HG03378 (cell line): ENCODE measurements at regions not wholly inside any gene's neighbourhood (a gene's known extent, or its start where the extent isn't known, plus 50 kb on each side); places are given as distances from the start of the nearest gene placed in this dataset.

Experiments
- ATAC-seq: cut with Tn5 transposase; IDR thresholded peaks from one replicate; pipeline ENCODE4 v1.9.1; 2021; ENCODE audit warnings: mild to moderate bottlenecking, moderate library complexity; ENCODE audit not compliant: unreplicated experiment

DNA sequence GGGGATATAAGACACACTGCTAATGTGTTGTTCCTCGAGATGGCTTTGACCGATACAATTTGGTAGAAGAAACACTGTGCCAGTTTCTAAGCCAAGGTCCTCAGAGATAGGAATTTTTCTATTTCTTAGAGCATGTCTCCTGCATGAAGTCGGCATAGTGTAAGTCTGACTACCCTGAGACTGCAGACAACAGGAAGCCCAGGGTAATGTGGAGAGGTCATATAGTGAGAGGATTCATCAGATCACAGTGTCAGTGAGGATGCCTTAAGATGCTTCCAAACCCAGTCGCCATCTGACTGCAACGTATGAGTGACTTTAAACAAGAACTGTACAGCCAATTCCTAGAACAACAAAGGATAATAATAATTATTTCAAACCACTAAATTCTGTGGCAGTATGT, 818.3 kb upstream of the GYPC start:
- no peak for ATAC-seq

DNA sequence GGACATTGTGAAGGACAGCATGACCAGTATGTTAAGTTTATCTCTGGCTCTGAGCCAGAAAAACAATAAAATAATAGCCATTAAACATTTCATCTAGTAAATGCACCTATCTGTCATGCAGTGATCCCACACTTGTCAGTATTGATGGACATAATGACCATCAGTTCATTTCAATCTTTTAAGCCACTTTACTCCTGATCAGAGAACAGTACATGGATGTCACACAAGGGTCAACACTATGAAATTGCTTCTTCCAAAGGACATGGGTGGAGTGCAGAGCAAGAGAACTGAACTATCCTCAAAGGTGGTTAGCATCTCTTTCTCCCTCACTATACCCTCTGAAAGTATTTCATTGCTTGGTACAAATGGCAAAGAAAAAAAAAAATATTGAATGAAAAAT, 816.0 kb upstream of the GYPC start:
- no peak for ATAC-seq

DNA sequence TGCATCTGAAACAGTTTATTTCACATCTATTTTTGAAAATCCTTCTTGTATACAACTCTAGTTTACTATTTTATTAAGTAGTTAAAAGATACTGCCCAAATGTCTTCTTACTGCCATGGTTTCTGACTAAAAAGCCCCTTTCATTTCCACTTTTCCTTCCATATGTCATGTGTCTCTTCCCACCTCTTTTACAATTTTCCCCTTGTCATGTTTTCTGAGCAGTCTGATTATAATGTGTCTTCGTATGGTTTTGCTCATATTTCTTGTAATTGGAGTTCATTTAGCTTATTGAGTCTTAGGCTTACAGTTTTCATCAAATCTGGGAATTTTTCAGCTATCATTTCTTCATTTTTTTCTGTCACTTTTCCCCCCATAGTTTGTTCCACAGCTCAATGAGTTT, 813.9 kb upstream of the GYPC start:
- no peak for ATAC-seq

DNA sequence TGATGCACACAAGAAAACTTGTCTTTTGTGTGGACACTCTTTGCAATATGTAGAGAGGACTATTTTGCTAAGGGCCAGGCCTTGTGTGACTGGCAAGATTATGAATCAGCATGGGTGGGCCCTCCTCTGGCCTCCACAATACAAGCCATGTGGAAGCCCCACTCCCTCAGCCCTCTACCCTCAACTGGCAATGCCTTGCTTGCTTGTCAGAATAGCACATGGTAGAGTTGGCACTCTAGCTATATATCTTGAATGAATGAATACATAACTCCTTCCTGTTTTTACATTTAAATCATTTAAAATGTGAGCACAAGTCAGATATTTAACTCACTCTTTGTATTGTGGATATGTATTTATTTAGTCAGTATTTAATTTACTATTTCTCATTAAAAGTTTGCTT, 805.4 kb upstream of the GYPC start:
- ATAC-seq, result no peak

DNA sequence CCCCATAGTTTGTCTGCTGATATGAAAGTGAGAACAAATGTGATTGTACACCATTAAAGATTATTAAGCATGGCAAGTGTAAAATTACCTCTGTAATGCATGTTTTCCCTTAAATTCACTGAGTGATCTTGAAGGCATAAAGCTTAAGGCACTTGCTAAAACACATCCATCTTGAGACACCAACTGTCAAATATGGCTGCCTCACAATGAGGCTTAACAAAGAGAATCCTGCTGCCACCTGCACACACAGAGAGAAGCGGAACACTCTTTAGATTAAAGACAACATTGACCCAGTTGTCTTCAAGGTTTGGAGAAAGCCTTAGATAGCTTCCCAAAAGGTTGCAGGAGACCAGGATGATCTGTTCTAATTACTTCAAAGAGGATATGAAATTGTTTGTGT, 803.6 kb upstream of the GYPC start:
- ATAC-seq, result no peak

DNA sequence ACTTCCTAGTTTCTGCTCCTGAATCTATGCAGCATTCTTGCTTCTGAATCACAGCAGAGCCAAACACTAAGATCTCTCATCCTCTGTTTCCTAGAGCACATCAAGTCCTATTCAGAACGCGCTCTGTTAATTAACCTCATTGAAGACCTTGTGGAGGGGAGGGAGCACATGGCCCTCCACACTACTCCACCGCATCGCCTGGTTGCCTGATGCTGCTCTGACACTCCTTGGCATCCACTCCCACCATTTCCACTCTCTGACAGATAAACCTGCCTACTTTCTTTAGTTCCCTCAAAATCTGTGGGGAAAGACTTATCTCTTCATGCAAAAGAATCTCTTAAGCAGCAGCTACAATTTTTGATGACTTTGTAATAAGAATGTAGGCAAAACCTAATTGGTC, 802.3 kb upstream of the GYPC start:
- ATAC-seq, result no peak

DNA sequence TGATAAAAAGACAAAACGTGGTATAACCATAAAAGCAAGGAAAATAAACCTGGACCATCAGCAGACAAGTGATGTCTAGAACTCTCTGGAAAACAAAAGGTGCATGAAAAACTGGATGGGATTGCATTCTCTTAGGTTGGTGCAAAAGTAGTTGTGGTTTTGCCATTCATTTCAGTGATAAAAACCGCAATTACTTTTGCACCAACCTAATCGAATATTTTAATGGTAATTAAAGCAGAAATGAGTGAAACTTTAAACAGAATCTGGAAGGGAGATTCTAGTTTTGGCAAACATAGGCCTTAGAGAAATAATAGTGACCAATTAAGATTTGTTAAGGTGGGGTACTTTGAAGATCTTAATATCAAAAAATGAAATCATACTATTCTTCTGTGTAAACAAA, 800.8 kb upstream of the GYPC start:
- ATAC-seq, result no peak

DNA sequence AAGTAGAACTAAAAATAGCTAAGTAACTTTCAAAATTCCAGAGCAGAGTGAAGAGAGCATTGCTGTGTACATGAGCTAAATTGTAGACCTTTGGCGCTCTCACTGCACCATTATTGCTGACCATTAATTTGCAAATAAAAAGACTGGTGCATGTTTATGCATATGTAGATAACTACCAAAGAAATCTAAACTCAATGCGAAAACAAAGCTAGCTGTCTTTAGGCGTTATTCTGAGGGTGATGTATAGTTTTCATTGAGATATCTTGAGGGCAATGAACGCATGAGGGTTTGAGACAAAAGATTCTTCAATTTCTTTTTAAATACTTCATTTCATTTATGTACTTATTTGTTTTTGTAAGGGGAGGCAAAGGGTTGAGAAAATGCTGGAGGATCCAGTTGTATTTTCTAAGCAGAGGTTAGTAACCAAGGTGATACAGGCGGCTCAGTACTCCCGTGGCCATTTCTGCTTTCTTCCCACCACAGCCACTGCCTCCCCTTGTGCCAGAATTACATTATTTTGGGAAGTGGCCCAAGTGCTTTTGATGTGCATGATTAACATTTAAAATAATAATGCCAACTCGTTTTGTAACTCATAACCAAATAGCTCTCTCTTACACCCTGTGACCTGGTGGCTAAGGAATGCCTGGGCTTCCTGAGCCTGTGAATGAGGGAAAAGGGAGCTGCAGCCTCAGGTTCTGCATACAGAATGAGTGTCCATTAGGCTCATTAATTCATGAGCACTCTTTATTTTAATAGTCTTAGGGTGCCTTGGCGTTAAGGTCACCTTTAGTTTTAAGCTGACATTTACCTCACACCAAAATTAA, 797.8 kb upstream of the GYPC start:
- no peak for ATAC-seq

DNA sequence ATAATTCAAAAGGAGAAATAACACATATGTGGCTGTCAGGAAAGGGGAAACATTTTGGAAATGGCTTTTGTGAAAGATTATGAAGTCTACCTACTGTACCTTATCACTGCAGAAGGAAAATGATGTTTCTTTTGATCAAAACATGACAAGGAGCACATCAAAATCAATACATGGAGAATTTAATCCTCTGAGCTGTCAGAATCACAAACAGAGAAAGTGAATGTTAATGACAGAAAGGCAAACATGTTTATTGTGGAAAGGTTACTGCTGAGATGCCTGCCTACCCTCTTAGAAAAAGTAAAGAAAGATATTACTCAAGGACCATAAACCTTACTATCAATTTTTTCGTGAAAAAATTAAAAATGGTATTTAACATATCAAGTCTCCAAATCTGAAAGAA, 794.5 kb upstream of the GYPC start:
- ATAC-seq, result no peak

DNA sequence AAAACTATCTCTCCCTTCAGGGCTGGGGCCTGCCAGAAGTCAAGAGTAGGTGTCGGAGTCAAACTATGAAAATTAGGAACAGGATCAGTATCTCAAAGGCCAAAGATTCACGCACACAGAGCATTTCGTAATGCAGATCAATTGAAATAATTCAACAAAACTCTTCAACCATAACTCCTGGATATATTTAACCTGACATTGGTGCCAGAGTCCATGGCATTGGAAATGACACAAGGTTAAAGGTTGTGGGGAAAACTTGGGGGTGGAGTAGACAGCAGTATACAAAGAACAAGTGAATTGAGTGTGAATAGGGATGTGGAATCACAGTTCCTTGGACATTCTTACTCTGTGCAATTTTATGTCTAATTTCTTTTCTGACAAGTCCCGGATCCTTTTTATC, 788.0 kb upstream of the GYPC start:
- no peak for ATAC-seq

DNA sequence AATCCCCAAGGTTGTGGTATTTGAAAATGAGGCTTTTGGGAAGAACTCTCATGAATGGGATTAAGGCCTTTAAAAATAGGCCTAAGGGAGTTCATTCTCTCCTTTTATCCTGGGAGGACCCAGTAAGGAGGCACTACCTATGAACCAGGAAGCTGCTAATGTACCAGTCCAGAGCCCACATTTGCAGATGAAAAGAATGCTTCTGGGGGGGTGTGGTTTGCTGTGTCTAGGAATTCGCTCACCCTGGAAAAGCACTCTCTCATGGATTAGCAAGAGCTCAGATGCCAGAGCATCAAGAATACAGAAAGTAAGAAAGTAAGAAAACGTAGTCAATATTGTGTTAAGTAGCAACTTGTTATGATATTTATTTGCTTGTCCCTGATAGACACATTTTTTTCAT, 785.7 kb upstream of the GYPC start:
- no peak for ATAC-seq

DNA sequence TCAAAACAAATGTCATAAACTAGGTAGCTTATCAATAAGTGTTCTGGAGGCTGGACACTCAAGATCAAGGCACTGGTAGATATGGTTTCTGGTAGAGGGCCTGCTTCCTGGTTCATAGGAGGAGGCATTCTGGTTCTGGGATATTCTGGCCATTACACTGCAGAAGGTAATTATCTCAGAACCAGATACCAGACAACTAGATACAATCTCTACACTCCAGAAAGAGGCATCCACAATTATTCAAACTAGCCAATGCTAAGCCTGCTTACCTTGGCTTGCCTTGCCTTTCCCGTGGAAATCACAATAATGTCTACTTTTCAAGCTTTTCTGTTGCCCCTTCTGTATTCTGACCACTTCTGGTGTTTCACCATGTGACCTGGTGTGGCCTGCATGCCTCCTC, 785.2 kb upstream of the GYPC start:
- no peak for ATAC-seq

DNA sequence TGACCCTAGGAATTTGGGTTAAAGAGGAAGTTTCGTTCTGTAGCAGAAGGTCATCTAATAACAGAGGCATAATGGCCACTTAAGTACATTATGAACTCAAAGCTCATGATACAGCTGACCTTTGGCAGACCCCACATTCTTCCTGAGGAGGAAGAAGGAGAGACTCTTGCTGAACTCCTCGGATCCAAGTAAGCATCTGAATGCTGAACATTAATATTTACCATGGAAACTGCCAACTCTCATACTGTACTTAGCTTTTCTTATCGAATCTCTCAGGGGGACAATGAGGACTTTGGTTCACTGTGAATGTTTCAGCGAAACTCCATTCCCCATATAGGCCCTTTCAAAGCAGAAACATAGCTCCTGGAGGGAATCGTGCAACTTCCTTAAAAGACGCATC, 781.4 kb upstream of the GYPC start:
- ATAC-seq, result no peak

DNA sequence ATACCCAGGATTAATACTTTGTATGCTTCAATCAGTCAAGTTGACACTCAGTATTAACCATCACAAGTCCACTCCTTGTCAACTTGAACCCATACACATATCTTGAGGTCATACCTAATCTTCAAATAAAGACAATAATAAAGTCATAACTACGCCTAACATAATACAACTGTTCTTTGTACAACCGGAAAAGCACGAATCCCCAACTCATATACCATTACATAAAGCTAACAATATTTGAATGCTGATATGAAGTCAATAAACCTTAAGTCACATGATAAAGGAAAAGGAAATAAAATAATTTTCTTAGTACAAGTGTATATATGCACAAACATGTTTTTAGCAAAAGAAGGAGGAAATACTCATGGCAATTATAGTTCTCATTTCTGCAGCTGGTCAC, 770.6 kb upstream of the GYPC start:
- ATAC-seq, result no peak

DNA sequence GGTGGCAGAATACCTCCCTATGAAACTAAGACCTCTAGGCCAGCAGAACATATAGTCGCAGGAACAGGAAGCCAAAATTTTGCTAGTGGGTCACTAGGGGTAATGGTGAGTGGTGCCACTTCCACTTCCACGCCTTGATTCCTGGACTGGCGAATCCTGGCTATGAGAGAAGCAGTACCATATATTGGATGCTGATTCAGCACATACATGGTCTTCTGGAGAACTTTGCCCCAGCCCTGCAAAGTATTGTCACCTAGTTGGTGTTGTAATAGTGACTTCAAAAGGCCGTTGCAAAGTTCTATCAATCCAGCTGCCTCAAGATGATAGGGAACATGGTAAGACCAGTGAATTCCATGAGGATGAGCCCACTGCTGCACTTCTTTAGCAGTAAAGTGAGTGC, 769.8 kb upstream of the GYPC start:
- ATAC-seq, result no peak

DNA sequence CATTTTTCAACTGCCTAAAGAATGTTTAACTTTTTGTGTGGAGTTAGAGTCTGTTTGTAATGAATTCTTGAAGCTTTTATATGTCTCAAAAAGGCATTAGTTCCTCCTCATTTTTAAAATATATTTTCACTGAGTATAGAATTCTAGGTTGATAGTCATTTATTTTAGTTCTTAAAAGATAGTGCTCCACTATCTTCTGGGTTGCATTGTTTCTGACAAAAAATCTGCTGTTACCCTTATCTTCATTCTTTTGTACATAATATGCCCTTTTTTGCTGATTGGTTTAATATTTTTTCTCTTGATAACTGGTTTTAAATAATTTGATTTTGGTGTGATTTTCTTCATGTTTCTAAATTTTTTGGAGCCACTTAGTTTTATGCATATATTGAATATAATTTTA, 754.7 kb upstream of the GYPC start:
- ATAC-seq, result no peak

DNA sequence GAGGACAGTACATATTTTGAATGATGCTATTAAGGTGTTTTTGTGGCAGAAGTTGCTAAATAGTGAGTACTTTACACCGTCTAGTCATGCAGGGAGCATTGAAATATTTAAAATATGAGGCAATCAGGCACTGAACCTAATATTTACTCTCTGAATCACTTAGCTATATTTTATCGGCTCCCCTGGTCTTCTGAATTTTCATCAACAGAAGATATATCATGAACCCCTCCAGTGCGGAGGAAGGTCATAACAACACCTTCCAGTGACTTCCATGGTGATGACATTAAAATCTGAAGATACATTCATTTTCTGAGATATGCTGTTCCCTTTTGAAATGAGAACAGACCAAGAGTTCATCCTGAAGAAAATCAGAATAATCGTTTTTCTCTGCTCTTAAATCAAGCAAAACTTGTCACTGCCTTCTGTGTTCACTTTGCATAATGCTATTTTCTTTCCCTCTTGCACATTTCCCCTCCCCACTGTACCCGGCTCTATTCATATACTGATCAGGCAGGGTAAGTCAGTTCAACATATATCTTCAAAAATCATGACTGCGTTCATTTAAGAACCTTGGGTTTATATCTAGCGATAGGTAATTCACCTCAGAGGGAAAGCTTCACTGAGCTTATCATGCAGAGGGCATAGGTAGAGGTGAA, 729.9 kb upstream of the GYPC start:
- ATAC-seq, result no peak

DNA sequence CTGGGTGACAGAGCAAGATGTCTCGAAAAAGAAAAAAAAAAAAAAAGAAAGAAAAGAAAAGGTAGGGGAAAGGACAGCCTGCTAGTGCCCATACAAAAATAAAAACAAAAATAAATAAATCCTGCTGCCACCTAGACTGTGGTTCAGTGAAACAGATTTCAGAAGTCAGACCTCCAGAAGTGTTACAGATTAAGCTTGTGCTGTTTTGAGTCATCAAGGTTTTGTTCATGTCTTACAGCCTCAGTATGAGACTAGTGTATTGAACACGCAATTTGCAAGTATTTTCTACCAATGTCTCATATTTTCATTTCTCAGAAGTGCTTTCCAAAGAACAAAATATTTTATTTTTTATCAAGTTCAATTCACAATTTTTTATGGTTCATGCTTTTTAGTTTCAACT, 720.4 kb upstream of the GYPC start:
- no peak for ATAC-seq

DNA sequence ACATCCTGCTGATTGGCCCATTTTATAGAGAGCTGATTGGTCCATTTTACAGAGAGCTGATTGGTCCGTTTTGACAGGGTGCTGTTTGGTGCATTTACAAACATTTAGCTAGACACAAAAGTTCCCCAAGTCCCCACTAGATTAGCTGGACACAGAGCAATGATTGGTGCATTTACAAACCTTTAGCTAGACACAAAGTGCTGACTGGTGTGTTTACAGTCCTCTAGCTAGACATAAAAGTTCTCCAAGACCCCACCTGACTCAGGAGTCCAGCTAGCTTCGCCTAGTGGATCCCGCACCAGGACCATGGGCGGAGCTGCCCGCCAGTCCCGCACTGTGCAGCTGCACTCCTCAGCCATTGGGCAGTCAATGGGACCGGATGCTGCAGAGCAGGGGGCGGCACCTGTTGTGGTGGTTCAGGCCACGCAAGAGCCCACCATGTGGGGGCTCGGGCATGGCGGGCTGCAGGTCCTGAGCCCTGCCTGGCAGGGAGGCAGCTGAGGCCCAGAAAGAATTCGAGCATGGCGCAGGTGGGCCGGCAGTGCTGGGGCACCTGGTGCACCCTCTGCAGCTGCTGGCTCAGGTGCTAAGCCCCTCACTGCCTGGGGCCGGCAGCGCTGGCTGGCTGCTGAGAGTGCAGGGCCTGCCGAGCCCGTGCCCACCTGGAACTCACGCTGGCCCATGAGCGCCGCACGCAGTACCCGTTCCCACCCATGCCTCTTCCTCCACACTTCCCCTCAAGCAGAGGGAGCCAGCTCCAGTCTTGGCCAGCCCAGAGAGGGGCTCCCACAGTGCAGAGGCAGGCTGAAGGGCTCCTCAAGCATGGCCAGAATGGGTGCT, 713.2 kb upstream of the GYPC start:
- no peak for ATAC-seq

DNA sequence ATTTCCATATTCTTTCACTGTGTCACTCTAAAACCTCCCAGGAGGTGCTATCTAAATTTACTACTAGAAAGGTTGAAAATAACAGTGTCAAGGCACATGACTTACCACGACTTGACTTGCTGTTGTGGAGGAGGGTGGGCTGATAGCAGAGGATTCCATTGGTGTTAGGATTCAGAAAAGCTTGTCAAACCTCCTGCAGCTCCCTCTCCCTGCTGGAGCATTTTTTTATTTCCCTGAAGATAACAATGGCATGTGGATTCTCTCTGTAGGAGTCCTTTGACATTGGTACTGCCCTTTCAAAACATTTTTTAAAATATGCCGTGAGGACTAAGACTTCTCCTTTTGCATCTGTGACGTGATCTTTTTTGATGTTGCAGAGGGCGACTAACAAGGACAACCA, 696.9 kb upstream of the GYPC start:
- no peak for ATAC-seq

DNA sequence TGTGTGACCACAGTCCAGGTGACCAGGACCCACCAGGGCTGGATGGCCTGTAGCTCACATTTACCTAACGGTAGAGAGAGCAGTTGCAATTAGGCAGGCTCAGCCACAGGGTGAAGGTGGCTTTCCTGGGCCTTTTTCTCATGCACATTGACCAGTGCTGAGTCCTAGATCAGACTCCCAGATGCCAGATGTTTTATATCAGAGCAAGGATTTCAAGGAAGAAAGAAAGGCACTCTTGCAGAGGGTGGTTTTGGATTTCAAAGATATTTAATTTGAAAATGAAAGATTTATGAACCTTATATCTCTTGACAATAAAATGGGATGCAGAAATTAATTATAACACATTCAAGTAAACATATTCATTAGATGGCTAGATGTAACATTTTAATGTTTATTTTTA, 694.2 kb upstream of the GYPC start:
- no peak for ATAC-seq

DNA sequence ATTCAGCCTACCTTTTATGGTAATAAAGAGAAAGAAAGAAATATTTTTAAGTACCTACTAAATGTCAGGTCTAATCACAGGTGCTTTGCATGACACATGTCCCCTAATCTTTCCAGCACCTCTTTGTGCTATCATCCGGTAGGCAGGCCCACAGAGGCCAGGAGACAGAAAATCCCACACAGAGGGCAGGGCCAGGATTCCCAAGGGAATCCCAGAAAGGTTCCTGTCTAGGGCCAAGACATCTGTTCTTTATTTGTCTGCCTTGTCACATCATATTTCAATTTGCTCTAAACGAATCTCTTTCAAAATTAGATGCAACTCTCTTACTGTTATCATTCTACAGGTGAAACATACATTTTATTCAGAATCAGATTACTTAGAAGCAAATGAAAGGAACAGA, 676.1 kb upstream of the GYPC start:
- ATAC-seq, result no peak
